GM19035 (cell line): ENCODE measurements at regions not wholly inside any gene's neighbourhood (a gene's known extent, or its start where the extent isn't known, plus 50 kb on each side); places are given as distances from the start of the nearest gene placed in this dataset.

Experiments used
- ATAC-seq: cut with Tn5 transposase; IDR thresholded peaks from one replicate; pipeline ENCODE4 v1.9.1; 2021; ENCODE audit not compliant: unreplicated experiment

GRCh38 chr7:25358926-25359325 is 130.6 kb upstream of the NPVF start:
- no peak for ATAC-seq

GRCh38 chr7:25359471-25360059 is 131.3 kb upstream of the NPVF start:
- ATAC-seq, result no peak

GRCh38 chr7:25360451-25360850 is 132.2 kb upstream of the NPVF start:
- ATAC-seq, result no peak

GRCh38 chr7:25361387-25361786 is 133.1 kb upstream of the NPVF start:
- no peak for ATAC-seq

- ATAC-seq, result no peak
Observed at GRCh38 chr7:25361863-25362262, 133.6 kb upstream of the NPVF start.

- no peak for ATAC-seq
Observed at GRCh38 chr7:25368599-25369201, 140.4 kb upstream of the NPVF start.

GRCh38 chr7:25369786-25370185 is 141.5 kb upstream of the NPVF start:
- no peak for ATAC-seq

- no peak for ATAC-seq
Observed at GRCh38 chr7:25371972-25372371, 143.7 kb upstream of the NPVF start.

- no peak for ATAC-seq
Observed at GRCh38 chr7:25375805-25376600, 147.7 kb upstream of the NPVF start.

- ATAC-seq, result no peak
Observed at GRCh38 chr7:25379351-25380300, 151.3 kb upstream of the NPVF start.

GRCh38 chr7:25381818-25382589 is 153.7 kb upstream of the NPVF start:
- ATAC-seq, result no peak

GRCh38 chr7:25382869-25383268 is 154.6 kb upstream of the NPVF start:
- no peak for ATAC-seq

- no peak for ATAC-seq
Observed at GRCh38 chr7:25383402-25383801, 155.1 kb upstream of the NPVF start.

GRCh38 chr7:25384788-25385505 is 156.7 kb upstream of the NPVF start:
- no peak for ATAC-seq

GRCh38 chr7:25385506-25386136 is 157.3 kb upstream of the NPVF start:
- no peak for ATAC-seq

- no peak for ATAC-seq
Observed at GRCh38 chr7:25386311-25386744, 158.0 kb upstream of the NPVF start.

GRCh38 chr7:25388681-25389080 is 160.4 kb upstream of the NPVF start:
- ATAC-seq, result no peak

GRCh38 chr7:25389489-25390106 is 161.3 kb upstream of the NPVF start:
- ATAC-seq, result no peak
